Endothelial cell of umbilical vein (primary cell): ENCODE measurements at regions not wholly inside any gene's neighbourhood (a gene's known extent, or its start where the extent isn't known, plus 50 kb on each side); places are given as distances from the start of the nearest gene placed in this dataset.

Experiments
- BruUV-seq: library from RNA; stranded (reverse); fragments of 400-500 nt; replicated peaks from 2 replicates; lab custom pipeline; 2021; lab: Mats Ljungman, UMichigan
- CTCF ChIA-PET: fragments of 300-600, 350-600 bp; sonication (Branson Sonifier 250); formaldehyde crosslinking; loops from one replicate; lab custom pipeline; 2021; ENCODE audit warnings: antibody characterized with exemption, inconsistent platforms; lab: Charles Lee
- POLR2A ChIA-PET: fragments of 300-600, 350-600 bp; sonication (Branson Sonifier 250); formaldehyde crosslinking; loops from one replicate; lab custom pipeline; 2021; ENCODE audit warnings: antibody characterized with exemption, inconsistent platforms; lab: Charles Lee
- DNase-seq: peaks from one replicate; pipeline ENCODE4 v3.0.0-alpha.2; 2011; ENCODE audit warnings: low read depth, low spot score
- FAIRE-seq: peaks from 2 replicates; lab custom pipeline; 2011; peaks lifted over from hg19 to GRCh38; lab: Jason Lieb, UNC
- H2AFZ ChIP-seq: 2 replicates; pipeline ENCODE4 v1.6.0; 2012; ENCODE audit warnings: low read depth, low read length, control low read depth, inconsistent platforms
- H3K27ac ChIP-seq: 2 replicates; pipeline ENCODE4 v1.5.1; 2011; ENCODE audit warnings: low read depth, mild to moderate bottlenecking, control low read depth, low read length, moderate library complexity; ENCODE audit not compliant: insufficient read depth
- H3K27me3 ChIP-seq, 2 experiments: 2 replicates each; pipeline versions ENCODE4 v1.6.0 to v1.6.1; 2011; ENCODE audit warnings: low read length in 2 of 2, mixed read lengths in 1 of 2; ENCODE audit not compliant: control insufficient read depth in 2 of 2, insufficient read depth in 2 of 2
- H3K36me3 ChIP-seq, 2 experiments: 2 replicates in 1 of 2; 3 replicates in 1 of 2; pipeline ENCODE4 v1.5.1; 2011; ENCODE audit warnings: low read length in 2 of 2, mild to moderate bottlenecking in 1 of 2, moderate library complexity in 1 of 2; ENCODE audit not compliant: control insufficient read depth in 2 of 2, insufficient read depth in 2 of 2; ENCODE audit errors: extremely low read depth in 1 of 2
- H3K4me1 ChIP-seq: 3 replicates; pipeline ENCODE4 v1.5.1; 2011; ENCODE audit warnings: mild to moderate bottlenecking, low read length; ENCODE audit not compliant: control insufficient read depth, insufficient read depth; ENCODE audit errors: extremely low read depth
- H3K4me2 ChIP-seq: 2 replicates; pipeline ENCODE4 v1.6.1; 2011; ENCODE audit warnings: low read length, control low read depth, mixed read lengths; ENCODE audit not compliant: insufficient read depth
- H3K4me3 ChIP-seq, 3 experiments: fragments of 200-600 bp in 1 of 3; sonication (generic), shearing (Covaris generic) in 1 of 3; replicated peaks in 1 of 3; 2 replicates each; pipeline ENCODE4 v1.5.1; 2011 to 2016; ENCODE audit warnings: control low read depth in 3 of 3, low read length in 3 of 3, mild to moderate bottlenecking in 2 of 3, inconsistent platforms in 1 of 3, low read depth in 1 of 3, moderate library complexity in 1 of 3; ENCODE audit not compliant: insufficient read depth in 1 of 3
- H3K79me2 ChIP-seq: 2 replicates; pipeline ENCODE4 v1.6.0; 2012; ENCODE audit warnings: low read length, inconsistent platforms; ENCODE audit not compliant: control insufficient read depth, insufficient read depth
- H3K9ac ChIP-seq: replicated peaks from 2 replicates; pipeline ENCODE3; 2011; ENCODE audit warnings: low read length, control low read depth; ENCODE audit not compliant: insufficient read depth; ENCODE audit errors: extremely low read depth
- H3K9me1 ChIP-seq: replicated peaks from 3 replicates; pipeline ENCODE4 v1.6.0; 2011; ENCODE audit warnings: mild to moderate bottlenecking, low read length; ENCODE audit not compliant: control insufficient read depth, insufficient read depth; ENCODE audit errors: extremely low read depth
- H3K9me3 ChIP-seq: replicated peaks from 2 replicates; pipeline ENCODE4 v1.5.1; 2012; ENCODE audit warnings: low read length, inconsistent platforms; ENCODE audit not compliant: control insufficient read depth, insufficient read depth
- H4K20me1 ChIP-seq: replicated peaks from 2 replicates; pipeline ENCODE3; 2011; ENCODE audit warnings: mild to moderate bottlenecking, low read length; ENCODE audit not compliant: control insufficient read depth, insufficient read depth; ENCODE audit errors: extremely low read depth
- CTCF ChIP-seq, 2 donors: IDR thresholded peaks; 1 replicate in 1 of 2; 2 replicates in 1 of 2; pipeline ENCODE4 v1.5.1; 2011; ENCODE audit warnings: low read length in 2 of 2, mild to moderate bottlenecking in 2 of 2, moderate library complexity in 2 of 2, control low read depth in 1 of 2, inconsistent platforms in 1 of 2, low read depth in 1 of 2; ENCODE audit not compliant: insufficient read depth in 1 of 2; ENCODE audit errors: extremely low read depth in 1 of 2
- EZH2 ChIP-seq: IDR thresholded peaks from 2 replicates; pipeline ENCODE4 v1.6.1; 2012; ENCODE audit warnings: borderline replicate concordance, low read depth, mild to moderate bottlenecking, moderate library complexity, low read length, inconsistent platforms; ENCODE audit not compliant: severe bottlenecking
- FOS ChIP-seq: IDR thresholded peaks from 2 replicates; pipeline ENCODE4 v1.6.1; 2011; ENCODE audit warnings: mild to moderate bottlenecking, low read length, moderate library complexity, borderline replicate concordance; ENCODE audit not compliant: insufficient read depth
- GATA2 ChIP-seq: IDR thresholded peaks from 2 replicates; pipeline ENCODE4 v1.7.0; 2011; ENCODE audit warnings: low read depth, mild to moderate bottlenecking, moderate library complexity, mixed read lengths, low read length; ENCODE audit not compliant: insufficient read length, insufficient read depth
- JUN ChIP-seq: IDR thresholded peaks from 2 replicates; pipeline ENCODE4 v1.6.1; 2011; ENCODE audit warnings: borderline replicate concordance, low read depth; ENCODE audit not compliant: insufficient read length, insufficient read depth
- MAX ChIP-seq: IDR thresholded peaks from 2 replicates; pipeline ENCODE4 v1.6.1; 2011; ENCODE audit not compliant: insufficient read depth, insufficient read length
- MYC ChIP-seq: IDR thresholded peaks from one replicate; pipeline ENCODE4 v1.6.1; 2011; ENCODE audit warnings: mild to moderate bottlenecking, low read depth, low read length
- POLR2A ChIP-seq: IDR thresholded peaks from 2 replicates; pipeline ENCODE4 v1.6.1; 2012; ENCODE audit warnings: low read depth, mild to moderate bottlenecking, control low read depth, low read length
- POLR2AphosphoS5 ChIP-seq: IDR thresholded peaks from 2 replicates; pipeline ENCODE4 v1.6.1; 2012; ENCODE audit warnings: low read depth, mild to moderate bottlenecking, control low read depth, low read length, moderate library complexity; ENCODE audit not compliant: insufficient read depth
- dilution Hi-C: fragments of 300-500 bp; cut with MboI; formaldehyde crosslinking; loops from one replicate; pipeline ENCODE4 v1.15.0; 2019; ENCODE audit warnings: low sequenced_read_pairs; ENCODE audit not compliant: extremely low pct_ligation_motif_present
- intact Hi-C: fragments of 100-400 bp; cut with micrococcal nuclease; formaldehyde crosslinking; loops from one replicate; pipeline ENCODE4 v1.10.0; 2022

GRCh38 chr2:217064234-217065011, 204.6 kb upstream of the TNP1 start:
- Histone ChIP-seq H3K9me3 (no peaks in the 10 kb centered on the region), H4K20me1 (no peaks in the 10 kb centered on the region), H3K4me2 (no peak overlapping the region), H3K4me3 (no peak overlapping the region), H3K27me3 (no peaks in the 10 kb centered on the region), H3K36me3 (no peaks in the 10 kb centered on the region), H2AFZ (no peak overlapping the region), H3K4me1 (peaks cover 15% of the 10 kb centered on the region), H3K79me2 (no peaks in the 10 kb centered on the region), H3K9ac (no peak overlapping the region), H3K27ac (no peak overlapping the region), H3K9me1 (no peaks in the 10 kb centered on the region)
- no TSS peak for BruUV-seq
- FAIRE-seq (peak; percentile 64), DNase-seq (no peak)
- dilution Hi-C loops = no loop called here
- intact Hi-C loops = no loop called here
- TF ChIP-seq GATA2 = no peak
- no peak for TF ChIP-seq EZH2
- TF ChIP-seq MYC = no peak
- TF ChIP-seq CTCF (IDR thresholded peaks at IDR 0.05; ENCODE audit: extremely low read depth in 1 of 2, insufficient read depth in 1 of 2, low read depth in 1 of 2, low read length in 2 of 2) = no peak
- no peak for TF ChIP-seq POLR2A
- TF ChIP-seq MAX = no peak
- no peak for TF ChIP-seq POLR2AphosphoS5
- TF ChIP-seq JUN = no peak
- TF ChIP-seq FOS = no peak
- ChIA-PET CTCF (interaction anchor here (0.6 to 1.4 kb wide), 5 partner anchors 12 to 545 kb away, joined by 3 to 5 read pairs (median 3); no protein-coding TSS in a partner anchor), POLR2A (no interaction called here)
